ENCODE measurements at regions not wholly inside any gene's neighbourhood (a gene's known extent, or its start where the extent isn't known, plus 50 kb on each side); places are given as distances from the start of the nearest gene placed in this dataset.

GRCh38 chr4:127209580-127210095, 423.1 kb upstream of the INTU start:
- Histone ChIP-seq H3K4me2 (ENCODE audit: low read length) (no peak overlapping the region), H3K27ac (ENCODE audit: low read depth, low read length) (no peak overlapping the region), H3K4me1 (ENCODE audit: control insufficient read depth, low read length) (no peaks in the 10 kb centered on the region), H3K4me3 (ENCODE audit: low read length) (no peak overlapping the region), H3K79me2 (ENCODE audit: control insufficient read depth, low read length) (no peaks in the 10 kb centered on the region), H3K9me2 (replicated peaks; ENCODE audit: control insufficient read depth, low read length) (no peaks in the 10 kb centered on the region), H3K9me3 (ENCODE audit: control insufficient read depth, insufficient read depth, low read length) (no peaks in the 10 kb centered on the region), H3K27me3 (ENCODE audit: control insufficient read depth, low read length) (no peaks in the 10 kb centered on the region), H3K36me3 (ENCODE audit: control insufficient read depth, low read length) (no peaks in the 10 kb centered on the region), H3F3A (ENCODE audit: control insufficient read depth, insufficient read depth) (no peaks in the 10 kb centered on the region), H4K20me1 (ENCODE audit: control insufficient read depth, insufficient read depth, low read depth, low read length) (no peaks in the 10 kb centered on the region)
- no peak for TF ChIP-seq EZH2phosphoT487 (IDR thresholded peaks at IDR 0.05; ENCODE audit: borderline replicate concordance, low read length)
- TF ChIP-seq CTCF (IDR thresholded peaks at IDR 0.05; ENCODE audit: low read depth, low read length, poor library complexity, severe bottlenecking): no peak

- no peaks in the 10 kb centered on the region for H3F3A ChIP-seq (ENCODE audit: control insufficient read depth, insufficient read depth)
- no peak overlapping the region for H3K4me3 ChIP-seq (ENCODE audit: low read length)
- H4K20me1 ChIP-seq (ENCODE audit: control insufficient read depth, insufficient read depth, low read depth, low read length): no peaks in the 10 kb centered on the region
- no peaks in the 10 kb centered on the region for H3K79me2 ChIP-seq (ENCODE audit: control insufficient read depth, low read length)
- H3K4me2 ChIP-seq (ENCODE audit: low read length): no peak overlapping the region
- no peaks in the 10 kb centered on the region for H3K9me3 ChIP-seq (ENCODE audit: control insufficient read depth, insufficient read depth, low read length)
- H3K9me2 ChIP-seq (replicated peaks; ENCODE audit: control insufficient read depth, low read length): no peaks in the 10 kb centered on the region
- TF ChIP-seq EZH2phosphoT487 (IDR thresholded peaks at IDR 0.05; ENCODE audit: borderline replicate concordance, low read length) (no peak), CTCF (IDR thresholded peaks at IDR 0.05; ENCODE audit: low read depth, low read length, poor library complexity, severe bottlenecking) (no peak)
- no peak overlapping the region for H3K27ac ChIP-seq (ENCODE audit: low read depth, low read length)
- no peaks in the 10 kb centered on the region for H3K36me3 ChIP-seq (ENCODE audit: control insufficient read depth, low read length)
- no peaks in the 10 kb centered on the region for H3K27me3 ChIP-seq (ENCODE audit: control insufficient read depth, low read length)
- no peaks in the 10 kb centered on the region for H3K4me1 ChIP-seq (ENCODE audit: control insufficient read depth, low read length)
Observed at GRCh38 chr4:127210893-127211649, 421.7 kb upstream of the INTU start.

- TF ChIP-seq CTCF (IDR thresholded peaks at IDR 0.05; ENCODE audit: low read depth, low read length, poor library complexity, severe bottlenecking): no peak
- TF ChIP-seq EZH2phosphoT487 (IDR thresholded peaks at IDR 0.05; ENCODE audit: borderline replicate concordance, low read length): no peak
Observed at GRCh38 chr4:127211650-127212560, 420.9 kb upstream of the INTU start.

More at GRCh38 chr4:127211650-127212560, 420.9 kb upstream of the INTU start:
- no peaks in the 10 kb centered on the region for H4K20me1 ChIP-seq (ENCODE audit: control insufficient read depth, insufficient read depth, low read depth, low read length)
- H3K27ac ChIP-seq (ENCODE audit: low read depth, low read length): no peak overlapping the region
- no peaks in the 10 kb centered on the region for H3K9me2 ChIP-seq (replicated peaks; ENCODE audit: control insufficient read depth, low read length)
- H3K27me3 ChIP-seq (ENCODE audit: control insufficient read depth, low read length): no peaks in the 10 kb centered on the region
- no peak overlapping the region for H3K4me2 ChIP-seq (ENCODE audit: low read length)
- no peaks in the 10 kb centered on the region for H3F3A ChIP-seq (ENCODE audit: control insufficient read depth, insufficient read depth)
- H3K9me3 ChIP-seq (ENCODE audit: control insufficient read depth, insufficient read depth, low read length): no peaks in the 10 kb centered on the region
- no peaks in the 10 kb centered on the region for H3K36me3 ChIP-seq (ENCODE audit: control insufficient read depth, low read length)
- no peak overlapping the region for H3K4me3 ChIP-seq (ENCODE audit: low read length)
- no peaks in the 10 kb centered on the region for H3K4me1 ChIP-seq (ENCODE audit: control insufficient read depth, low read length)
- H3K79me2 ChIP-seq (ENCODE audit: control insufficient read depth, low read length): no peaks in the 10 kb centered on the region
